ENCODE measurements at regions not wholly inside any gene's neighbourhood (a gene's known extent, or its start where the extent isn't known, plus 50 kb on each side); places are given as distances from the start of the nearest gene placed in this dataset.

- Mint-ChIP-seq H3K36me3 (ENCODE audit: low read depth) (no peaks in the 10 kb centered on the region), H3K4me3 (no peak overlapping the region), H3K4me1 (ENCODE audit: low read depth) (no peaks in the 10 kb centered on the region), H3K9me3 (peaks cover 2% of the 10 kb centered on the region), H3K27ac (no peak overlapping the region), H3K27me3 (no peaks in the 10 kb centered on the region)
- Histone ChIP-seq H3K27ac (ENCODE audit: low read depth in 1 of 2, low read length in 2 of 2) (no peak overlapping the region), H3K4me3 (ENCODE audit: low read length) (no peak overlapping the region), H3K4me1 (ENCODE audit: insufficient read depth, low read length) (no peaks in the 10 kb centered on the region), H3K27me3 (ENCODE audit: control insufficient read depth in 1 of 2, insufficient read depth in 2 of 2, low read length in 2 of 2) (no peaks in the 10 kb centered on the region), H3K36me3 (ENCODE audit: insufficient read depth, low read length) (no peaks in the 10 kb centered on the region), H3K9me3 (ENCODE audit: control insufficient read depth in 1 of 2, insufficient read depth in 1 of 2, low read length in 2 of 2) (no peaks in the 10 kb centered on the region)
- DNase-seq (no peak), ATAC-seq (ENCODE audit: poor library complexity) (no peak)
- POLR2A ChIA-PET: no interaction called here
- TF ChIP-seq, protein P1, sequence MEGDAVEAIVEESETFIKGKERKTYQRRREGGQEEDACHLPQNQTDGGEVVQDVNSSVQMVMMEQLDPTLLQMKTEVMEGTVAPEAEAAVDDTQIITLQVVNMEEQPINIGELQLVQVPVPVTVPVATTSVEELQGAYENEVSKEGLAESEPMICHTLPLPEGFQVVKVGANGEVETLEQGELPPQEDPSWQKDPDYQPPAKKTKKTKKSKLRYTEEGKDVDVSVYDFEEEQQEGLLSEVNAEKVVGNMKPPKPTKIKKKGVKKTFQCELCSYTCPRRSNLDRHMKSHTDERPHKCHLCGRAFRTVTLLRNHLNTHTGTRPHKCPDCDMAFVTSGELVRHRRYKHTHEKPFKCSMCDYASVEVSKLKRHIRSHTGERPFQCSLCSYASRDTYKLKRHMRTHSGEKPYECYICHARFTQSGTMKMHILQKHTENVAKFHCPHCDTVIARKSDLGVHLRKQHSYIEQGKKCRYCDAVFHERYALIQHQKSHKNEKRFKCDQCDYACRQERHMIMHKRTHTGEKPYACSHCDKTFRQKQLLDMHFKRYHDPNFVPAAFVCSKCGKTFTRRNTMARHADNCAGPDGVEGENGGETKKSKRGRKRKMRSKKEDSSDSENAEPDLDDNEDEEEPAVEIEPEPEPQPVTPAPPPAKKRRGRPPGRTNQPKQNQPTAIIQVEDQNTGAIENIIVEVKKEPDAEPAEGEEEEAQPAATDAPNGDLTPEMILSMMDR (IDR thresholded peaks at IDR 0.05): no peak
- CTCF ChIA-PET: no interaction called here
- intact Hi-C loops (cut with DNase I, micrococcal nuclease): no loop called here
Observed at GRCh38 chr2:188129677-188130076, 162.0 kb upstream of the GULP1 start.

DNA sequence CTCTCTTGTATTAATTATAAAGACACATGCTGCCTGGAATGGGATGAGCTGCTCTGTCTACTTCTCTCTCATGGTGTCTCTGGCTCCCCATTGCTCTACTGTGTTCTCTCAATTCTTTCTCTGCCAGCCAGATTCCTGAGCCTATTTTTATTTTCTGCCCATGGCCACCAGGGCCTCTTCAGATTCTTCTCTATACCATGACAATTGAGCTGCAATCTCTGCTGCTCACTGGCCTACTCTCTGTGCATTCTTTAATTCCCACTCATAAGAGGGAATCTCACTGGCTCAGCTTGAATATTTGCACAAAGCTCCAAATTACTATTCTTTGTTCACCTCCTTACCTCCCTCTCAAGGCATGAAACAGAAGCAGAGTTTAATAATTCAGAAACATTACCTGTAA lies 161.4 kb upstream of the GULP1 start:
- H3K27me3 ChIP-seq (ENCODE audit: control insufficient read depth in 1 of 2, insufficient read depth in 2 of 2, low read length in 2 of 2): no peaks in the 10 kb centered on the region
- DNase-seq (no peak), ATAC-seq (ENCODE audit: poor library complexity) (no peak)
- CTCF ChIA-PET: no interaction called here
- H3K27ac ChIP-seq (ENCODE audit: low read depth in 1 of 2, low read length in 2 of 2): no peak overlapping the region
- TF ChIP-seq, protein P1 (IDR thresholded peaks at IDR 0.05): no peak
- no peaks in the 10 kb centered on the region for H3K4me1 ChIP-seq (ENCODE audit: insufficient read depth, low read length)
- H3K4me3 ChIP-seq (ENCODE audit: low read length): no peak overlapping the region
- Mint-ChIP-seq H3K9me3 (peaks cover 2% of the 10 kb centered on the region), H3K27me3 (no peaks in the 10 kb centered on the region), H3K36me3 (ENCODE audit: low read depth) (no peaks in the 10 kb centered on the region), H3K4me3 (no peak overlapping the region), H3K27ac (no peak overlapping the region), H3K4me1 (ENCODE audit: low read depth) (no peaks in the 10 kb centered on the region)
- no peaks in the 10 kb centered on the region for H3K9me3 ChIP-seq (ENCODE audit: control insufficient read depth in 1 of 2, insufficient read depth in 1 of 2, low read length in 2 of 2)
- POLR2A ChIA-PET: no interaction called here
- no peaks in the 10 kb centered on the region for H3K36me3 ChIP-seq (ENCODE audit: insufficient read depth, low read length)
- intact Hi-C loops (cut with DNase I, micrococcal nuclease): no loop called here

DNA sequence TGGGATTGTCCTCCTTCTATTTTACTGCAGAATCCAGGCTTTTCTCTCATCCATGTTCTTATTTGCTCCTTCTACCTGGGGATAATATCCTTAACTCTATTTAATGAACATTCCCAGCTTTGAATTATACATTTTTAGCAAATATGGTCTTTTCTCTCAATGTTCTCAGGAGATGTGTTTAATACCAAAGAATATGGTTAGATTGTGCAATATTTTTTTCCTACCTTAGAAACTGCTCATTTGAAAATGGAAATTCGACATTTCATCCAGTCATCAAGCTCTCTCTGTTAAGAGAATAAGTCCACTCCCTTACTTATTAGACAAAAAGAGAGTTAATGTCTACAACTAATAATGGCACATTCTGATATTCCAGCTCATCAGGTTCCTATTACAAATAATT lies 160.4 kb upstream of the GULP1 start:
- Histone ChIP-seq H3K9me3 (ENCODE audit: control insufficient read depth in 1 of 2, insufficient read depth in 1 of 2, low read length in 2 of 2) (no peaks in the 10 kb centered on the region), H3K4me3 (ENCODE audit: low read length) (no peak overlapping the region), H3K4me1 (ENCODE audit: insufficient read depth, low read length) (no peaks in the 10 kb centered on the region), H3K36me3 (ENCODE audit: insufficient read depth, low read length) (no peaks in the 10 kb centered on the region), H3K27ac (ENCODE audit: low read depth in 1 of 2, low read length in 2 of 2) (no peak overlapping the region), H3K27me3 (ENCODE audit: control insufficient read depth in 1 of 2, insufficient read depth in 2 of 2, low read length in 2 of 2) (no peaks in the 10 kb centered on the region)
- no peak for ATAC-seq (ENCODE audit: poor library complexity)
- Mint-ChIP-seq H3K36me3 (ENCODE audit: low read depth) (no peaks in the 10 kb centered on the region), H3K27ac (no peak overlapping the region), H3K4me1 (ENCODE audit: low read depth) (no peaks in the 10 kb centered on the region), H3K4me3 (no peak overlapping the region), H3K27me3 (no peaks in the 10 kb centered on the region), H3K9me3 (peaks cover 2% of the 10 kb centered on the region)
- intact Hi-C loops (cut with DNase I, micrococcal nuclease): no loop called here
- ChIA-PET CTCF (no interaction called here), POLR2A (no interaction called here)
- no peak for DNase-seq
- TF ChIP-seq, protein P1 (IDR thresholded peaks at IDR 0.05): no peak

Data from CD4-positive, alpha-beta T cell (primary cell).